Sigmoid colon (tissue), 6 donors: ENCODE measurements at regions not wholly inside any gene's neighbourhood (a gene's known extent, or its start where the extent isn't known, plus 50 kb on each side); places are given as distances from the start of the nearest gene placed in this dataset.

Source experiments
- DNase-seq: peaks from one replicate; pipeline ENCODE4 v3.0.0-alpha.2; 2019
- H3K27ac ChIP-seq, 4 donors: fragments of 200-600 bp; sonication (generic); one replicate each; pipeline ENCODE4 v1.5.1; 2016 to 2019; ENCODE audit warnings: mild to moderate bottlenecking in 1 of 4
- H3K27me3 ChIP-seq, 3 donors: fragments of 200-600 bp; sonication (generic); one replicate each; pipeline ENCODE4 v1.5.1; 2019; ENCODE audit warnings: mild to moderate bottlenecking in 1 of 3
- H3K36me3 ChIP-seq, 4 donors: fragments of 200-600 bp; sonication (generic); one replicate each; pipeline ENCODE4 v1.5.1; 2016 to 2019
- H3K4me1 ChIP-seq, 4 donors: fragments of 200-600 bp; sonication (generic); one replicate each; pipeline ENCODE4 v1.5.1; 2017 to 2019
- H3K4me3 ChIP-seq, 4 donors: fragments of 200-600 bp; sonication (generic); one replicate each; pipeline ENCODE4 v1.5.1; 2017 to 2019; ENCODE audit warnings: mild to moderate bottlenecking in 2 of 4, moderate library complexity in 1 of 4
- H3K9me3 ChIP-seq, 4 donors: fragments of 200-600 bp in 3 of 4; sonication (generic) in 3 of 4; one replicate each; pipeline versions ENCODE4 v1.5.1 to v1.6.1; 2013 to 2019
- CTCF ChIP-seq, 4 experiments: fragments of 450-650 bp in 3 of 4; fragments of 200-600 bp in 1 of 4; IDR thresholded peaks; one replicate each; pipeline ENCODE4 v1.5.1; 2016 to 2019; ENCODE audit warnings: antibody characterized with exemption in 4 of 4, mild to moderate bottlenecking in 3 of 4, moderate library complexity in 2 of 4
- EP300 ChIP-seq, 4 donors: sonication (generic); formaldehyde crosslinking; IDR thresholded peaks; one replicate each; pipeline ENCODE4 v1.6.1; 2017; ENCODE audit warnings: antibody characterized with exemption in 4 of 4
- POLR2A ChIP-seq, 2 donors: fragments of 450-650 bp; IDR thresholded peaks; one replicate each; pipeline ENCODE4 v1.6.1; 2016; ENCODE audit warnings: antibody characterized with exemption in 2 of 2, mild to moderate bottlenecking in 2 of 2, moderate library complexity in 2 of 2
- POLR2AphosphoS5 ChIP-seq, 4 donors: sonication (generic); formaldehyde crosslinking; IDR thresholded peaks; one replicate each; pipeline ENCODE4 v1.6.1; 2017; ENCODE audit warnings: antibody characterized with exemption in 4 of 4
- WGBS, 2 donors: extraction: QIAGEN DNeasy Blood & Tissue Kit; methylation state at CpG; one replicate each; pipeline ENCODE4 v1.1.7; 2013; 5-methylcytosine and 5-hydroxymethylcytosine counted together
- intact Hi-C: fragments of 100-400 bp; cut with DNase I; formaldehyde crosslinking; loops from one replicate; pipeline ENCODE4 v1.15.1; 2023
- donor health status: healthy with polysubstance abuse.
- donor health status: healthy.

DNA sequence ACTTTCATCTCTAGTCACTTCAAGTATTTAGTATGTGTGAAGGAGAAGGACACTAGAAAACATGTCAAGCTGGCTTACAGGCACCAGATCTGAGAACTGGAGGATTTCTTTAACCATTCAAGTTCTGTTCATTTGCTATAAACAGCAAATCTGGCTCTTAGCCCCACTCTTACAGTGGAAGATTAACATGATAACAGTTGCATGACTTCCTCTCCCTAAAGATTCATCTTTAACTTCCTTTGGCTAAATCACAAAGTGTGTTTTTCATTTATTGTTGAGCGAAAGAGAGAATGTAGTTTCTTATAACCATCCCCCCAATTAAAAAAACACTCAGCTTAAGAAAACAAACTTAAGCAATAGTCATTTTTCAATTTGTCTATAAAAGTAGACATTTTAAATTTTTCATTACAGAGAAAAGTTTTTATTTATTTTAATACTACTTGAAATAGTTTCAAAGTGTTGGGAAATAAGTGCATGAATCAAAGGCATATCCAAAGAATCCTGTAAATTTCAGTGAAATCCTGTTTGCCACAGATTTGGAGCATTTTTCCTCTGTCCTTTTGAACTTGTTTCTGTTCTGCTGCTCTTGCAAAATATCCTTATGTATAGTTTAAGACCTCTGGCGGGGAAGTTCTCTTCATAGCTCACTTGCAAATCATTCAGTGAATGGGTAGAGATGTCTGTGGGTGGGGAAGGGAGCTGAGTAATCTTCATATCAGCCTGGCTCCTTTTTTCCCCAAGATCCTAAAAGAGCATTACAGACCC lies 241.0 kb upstream of the RBBP8 start:
- DNase-seq, result no peak
- Histone ChIP-seq H3K27ac (no peak overlapping the region), H3K9me3 (no peaks in the 10 kb centered on the region), H3K4me1 (peaks cover 0 to 6% (median 0%) of the 10 kb centered on the region in 4 donors), H3K36me3 (no peaks in the 10 kb centered on the region), H3K4me3 (no peak overlapping the region), H3K27me3 (no peaks in the 10 kb centered on the region)
- 75 to 86% methylated on average over 2 of the region's 2 CpGs for WGBS, 2 donors
- TF ChIP-seq CTCF (IDR thresholded peaks at IDR 0.05) (no peak), EP300 (IDR thresholded peaks at IDR 0.05) (no peak), POLR2AphosphoS5 (IDR thresholded peaks at IDR 0.05) (peak in 1 of 4 donors; percentile 47), POLR2A (IDR thresholded peaks at IDR 0.05) (no peak)
- intact Hi-C loops, result no loop called here

DNA sequence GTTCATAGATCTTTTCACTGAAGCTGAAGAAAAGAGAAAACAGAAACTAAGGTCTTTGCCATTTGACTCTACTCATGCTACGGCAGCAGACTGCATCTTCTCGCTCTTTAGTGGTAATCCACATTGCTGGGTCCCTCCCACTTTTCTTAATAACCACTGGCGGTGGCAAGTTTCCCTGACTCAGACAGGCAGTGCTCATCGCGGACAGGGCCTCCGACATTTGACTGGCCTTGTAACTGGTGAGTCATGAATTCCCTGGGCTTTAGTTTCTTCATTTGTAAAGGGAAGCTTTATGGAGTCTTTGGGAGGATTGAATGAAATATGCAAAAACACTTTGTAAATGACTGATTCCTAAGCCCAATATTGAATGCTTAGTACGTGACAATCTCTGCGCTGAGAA lies 238.2 kb upstream of the RBBP8 start:
- peaks cover 0 to 6% (median 0%) of the 10 kb centered on the region in 4 donors for H3K4me1 ChIP-seq
- no peaks in the 10 kb centered on the region for H3K36me3 ChIP-seq
- TF ChIP-seq EP300 (IDR thresholded peaks at IDR 0.05) (no peak), CTCF (IDR thresholded peaks at IDR 0.05) (no peak), POLR2A (IDR thresholded peaks at IDR 0.05) (no peak), POLR2AphosphoS5 (IDR thresholded peaks at IDR 0.05) (no peak)
- H3K4me3 ChIP-seq, result no peak overlapping the region
- H3K27ac ChIP-seq, result no peak overlapping the region
- 79 to 88% methylated on average over 8 of the region's 8 CpGs for WGBS, 2 donors
- DNase-seq, result peak; percentile 73
- H3K9me3 ChIP-seq, result no peaks in the 10 kb centered on the region
- intact Hi-C loops, result no loop called here
- no peaks in the 10 kb centered on the region for H3K27me3 ChIP-seq

DNA sequence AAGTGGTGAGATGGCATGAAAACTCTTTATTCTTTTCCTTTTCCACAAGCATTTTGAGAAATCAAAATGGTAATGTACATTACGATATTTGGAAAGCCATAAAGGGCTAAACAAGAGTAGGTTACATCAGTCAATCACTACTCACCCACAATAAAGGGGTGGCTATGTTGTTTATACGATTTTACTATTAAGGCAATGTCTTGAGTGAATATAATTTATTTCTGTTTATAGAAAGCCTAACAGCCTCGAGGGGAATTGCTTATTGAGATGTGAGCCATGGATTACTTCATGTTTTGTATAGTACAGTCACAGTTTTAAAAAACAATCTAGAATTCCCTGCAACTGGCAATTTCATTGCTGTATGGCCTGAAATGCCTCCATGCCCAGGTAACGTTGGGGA lies 237.5 kb upstream of the RBBP8 start:
- H3K27ac ChIP-seq, result no peak overlapping the region
- whole genome bisulfite sequencing, 2 donors, result 49 to 61% methylated on average over 4 of the region's 4 CpGs

DNA sequence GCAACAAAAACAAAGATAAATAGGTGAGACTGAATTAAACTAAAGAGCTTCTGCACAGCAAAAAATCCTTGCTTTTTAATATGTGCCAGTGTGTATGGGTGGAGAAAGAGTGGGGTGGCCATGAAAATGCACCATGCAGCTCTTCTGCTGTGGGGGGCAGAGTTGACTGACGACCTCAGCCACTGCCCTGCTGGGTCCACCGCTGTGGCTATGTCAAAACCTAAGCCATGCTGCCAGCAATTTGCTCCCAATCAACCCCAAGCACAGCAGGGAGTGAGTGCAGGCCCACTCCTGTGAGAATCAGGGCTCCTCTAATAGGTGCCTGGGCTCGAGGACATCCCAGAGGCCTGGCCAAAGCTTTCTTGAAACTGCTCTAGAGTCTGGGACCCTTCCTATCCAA lies 235.6 kb upstream of the RBBP8 start:
- no peak for DNase-seq
- TF ChIP-seq EP300 (IDR thresholded peaks at IDR 0.05) (no peak), CTCF (IDR thresholded peaks at IDR 0.05) (no peak), POLR2A (IDR thresholded peaks at IDR 0.05) (no peak), POLR2AphosphoS5 (IDR thresholded peaks at IDR 0.05) (no peak)
- Histone ChIP-seq H3K9me3 (no peaks in the 10 kb centered on the region), H3K4me3 (no peak overlapping the region), H3K36me3 (no peaks in the 10 kb centered on the region), H3K27ac (no peak overlapping the region), H3K27me3 (no peaks in the 10 kb centered on the region), H3K4me1 (peaks cover 0 to 18% (median 14%) of the 10 kb centered on the region in 4 donors)
- intact Hi-C loops, result no loop called here
- WGBS, 2 donors, result 86 to 94% methylated on average over 3 of the region's 3 CpGs

More for the DNA sequence above, 237.5 kb upstream of the RBBP8 start:
- H3K4me1 ChIP-seq, result peaks cover 0 to 6% (median 0%) of the 10 kb centered on the region in 4 donors
- no peaks in the 10 kb centered on the region for H3K9me3 ChIP-seq
- no peak overlapping the region for H3K4me3 ChIP-seq
- no peak for DNase-seq
- no peaks in the 10 kb centered on the region for H3K27me3 ChIP-seq
- H3K36me3 ChIP-seq, result no peaks in the 10 kb centered on the region
- TF ChIP-seq EP300 (IDR thresholded peaks at IDR 0.05), result no peak
- no peak for TF ChIP-seq POLR2A (IDR thresholded peaks at IDR 0.05)
- TF ChIP-seq POLR2AphosphoS5 (IDR thresholded peaks at IDR 0.05), result no peak
- TF ChIP-seq CTCF (IDR thresholded peaks at IDR 0.05), result no peak
- intact Hi-C loops, result no loop called here
